PFSK-1 (cell line): ENCODE measurements at regions not wholly inside any gene's neighbourhood (a gene's known extent, or its start where the extent isn't known, plus 50 kb on each side); places are given as distances from the start of the nearest gene placed in this dataset.

Source experiments
- FOXP2 ChIP-seq: optimal IDR thresholded peaks from 2 replicates; pipeline ENCODE3; 2011; ENCODE audit warnings: borderline replicate concordance, control low read depth, inconsistent platforms; ENCODE audit not compliant: insufficient read depth; ENCODE audit errors: extremely low read length, extremely low read depth
- POLR2AphosphoS5 ChIP-seq: IDR thresholded peaks from 2 replicates; pipeline ENCODE4 v1.6.1; 2012; ENCODE audit warnings: low read depth, mild to moderate bottlenecking, control low read depth, low read length, moderate library complexity
- SIN3A ChIP-seq: IDR thresholded peaks from 2 replicates; pipeline ENCODE4 v1.6.1; 2012; ENCODE audit warnings: mild to moderate bottlenecking, low read length, moderate library complexity, borderline replicate concordance; ENCODE audit not compliant: insufficient read depth
- TAF1 ChIP-seq: IDR thresholded peaks from 2 replicates; pipeline ENCODE4 v1.6.1; 2012; ENCODE audit warnings: low read length, control low read depth, borderline replicate concordance; ENCODE audit not compliant: insufficient read depth
- TF ChIP-seq, protein P1 (sequence below), 2 experiments: IDR thresholded peaks; 2 replicates each; pipeline versions ENCODE4 v1.6.1 to v1.8.0; 2011 to 2012; ENCODE audit warnings: low read depth in 2 of 2, low read length in 2 of 2, control low read depth in 1 of 2, inconsistent platforms in 1 of 2, mild to moderate bottlenecking in 1 of 2, moderate library complexity in 1 of 2; ENCODE audit not compliant: insufficient read depth in 1 of 2

DNA sequence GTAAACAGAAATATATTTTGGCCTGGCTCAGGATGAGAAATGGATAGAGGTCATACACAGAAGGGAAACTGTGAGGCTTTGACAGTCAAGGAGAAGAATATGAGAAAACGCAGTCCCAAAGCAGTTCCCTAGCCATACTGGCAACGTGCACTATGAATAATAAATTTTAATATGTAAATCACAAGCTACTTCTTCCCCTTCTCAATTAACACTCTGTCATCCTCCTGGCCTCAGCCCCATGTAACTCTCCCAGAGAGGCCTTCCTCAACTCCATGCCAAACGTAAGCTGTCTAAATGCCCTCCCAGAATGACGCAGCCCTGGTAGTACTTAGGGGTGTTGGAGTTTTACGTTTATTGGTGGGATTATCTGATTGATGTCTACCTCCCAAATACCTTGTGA, 732.6 kb downstream of the LIG4 start:
- TF ChIP-seq TAF1: no peak
- TF ChIP-seq FOXP2: no peak
- no peak for TF ChIP-seq SIN3A
- no peak for TF ChIP-seq POLR2AphosphoS5
- TF ChIP-seq, protein P1, sequence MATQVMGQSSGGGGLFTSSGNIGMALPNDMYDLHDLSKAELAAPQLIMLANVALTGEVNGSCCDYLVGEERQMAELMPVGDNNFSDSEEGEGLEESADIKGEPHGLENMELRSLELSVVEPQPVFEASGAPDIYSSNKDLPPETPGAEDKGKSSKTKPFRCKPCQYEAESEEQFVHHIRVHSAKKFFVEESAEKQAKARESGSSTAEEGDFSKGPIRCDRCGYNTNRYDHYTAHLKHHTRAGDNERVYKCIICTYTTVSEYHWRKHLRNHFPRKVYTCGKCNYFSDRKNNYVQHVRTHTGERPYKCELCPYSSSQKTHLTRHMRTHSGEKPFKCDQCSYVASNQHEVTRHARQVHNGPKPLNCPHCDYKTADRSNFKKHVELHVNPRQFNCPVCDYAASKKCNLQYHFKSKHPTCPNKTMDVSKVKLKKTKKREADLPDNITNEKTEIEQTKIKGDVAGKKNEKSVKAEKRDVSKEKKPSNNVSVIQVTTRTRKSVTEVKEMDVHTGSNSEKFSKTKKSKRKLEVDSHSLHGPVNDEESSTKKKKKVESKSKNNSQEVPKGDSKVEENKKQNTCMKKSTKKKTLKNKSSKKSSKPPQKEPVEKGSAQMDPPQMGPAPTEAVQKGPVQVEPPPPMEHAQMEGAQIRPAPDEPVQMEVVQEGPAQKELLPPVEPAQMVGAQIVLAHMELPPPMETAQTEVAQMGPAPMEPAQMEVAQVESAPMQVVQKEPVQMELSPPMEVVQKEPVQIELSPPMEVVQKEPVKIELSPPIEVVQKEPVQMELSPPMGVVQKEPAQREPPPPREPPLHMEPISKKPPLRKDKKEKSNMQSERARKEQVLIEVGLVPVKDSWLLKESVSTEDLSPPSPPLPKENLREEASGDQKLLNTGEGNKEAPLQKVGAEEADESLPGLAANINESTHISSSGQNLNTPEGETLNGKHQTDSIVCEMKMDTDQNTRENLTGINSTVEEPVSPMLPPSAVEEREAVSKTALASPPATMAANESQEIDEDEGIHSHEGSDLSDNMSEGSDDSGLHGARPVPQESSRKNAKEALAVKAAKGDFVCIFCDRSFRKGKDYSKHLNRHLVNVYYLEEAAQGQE (IDR thresholded peaks at IDR 0.05; ENCODE audit: insufficient read depth in 1 of 2, low read depth in 2 of 2, low read length in 2 of 2): no peak

GRCh38 chr13:107480130-107480529, 735.2 kb downstream of the LIG4 start:
- TF ChIP-seq FOXP2 (no peak), TAF1 (no peak), SIN3A (no peak), POLR2AphosphoS5 (no peak)
- TF ChIP-seq, protein P1 (IDR thresholded peaks at IDR 0.05; ENCODE audit: insufficient read depth in 1 of 2, low read depth in 2 of 2, low read length in 2 of 2): no peak

DNA sequence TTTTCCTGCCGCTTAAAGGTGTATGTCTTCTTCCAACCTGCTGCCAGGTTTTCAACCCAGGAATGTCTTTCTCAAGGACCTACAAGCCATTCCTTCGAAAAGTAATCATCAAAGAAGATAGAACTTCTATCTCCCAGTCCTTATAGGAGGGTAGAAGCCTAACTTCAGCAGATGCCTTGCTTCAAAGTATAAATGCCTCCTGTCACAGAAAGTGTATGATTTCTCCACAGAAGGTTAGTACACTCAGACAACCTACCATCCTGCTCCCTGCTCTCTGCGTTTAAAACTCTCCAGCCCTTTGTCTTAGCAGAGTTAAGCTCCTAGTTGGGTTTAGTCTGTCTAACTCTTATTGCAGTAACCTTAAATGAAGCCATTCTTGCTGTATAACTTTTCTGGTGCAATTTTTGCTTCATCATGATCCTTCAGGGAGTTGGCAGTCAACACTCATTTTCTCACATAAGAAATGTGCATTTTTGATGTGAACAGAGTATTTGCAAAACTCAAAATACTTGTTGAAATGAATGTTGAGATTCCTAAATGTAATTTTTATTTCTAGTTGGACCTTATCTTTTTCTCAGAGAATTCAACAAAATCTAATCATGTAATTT, 737.5 kb downstream of the LIG4 start:
- TF ChIP-seq SIN3A (no peak), FOXP2 (no peak), POLR2AphosphoS5 (no peak)
- TF ChIP-seq, protein P1 (IDR thresholded peaks at IDR 0.05; ENCODE audit: insufficient read depth in 1 of 2, low read depth in 2 of 2, low read length in 2 of 2): no peak

- TF ChIP-seq TAF1 (no peak), FOXP2 (no peak), POLR2AphosphoS5 (no peak), SIN3A (no peak)
- TF ChIP-seq, protein P1 (IDR thresholded peaks at IDR 0.05; ENCODE audit: insufficient read depth in 1 of 2, low read depth in 2 of 2, low read length in 2 of 2): no peak
Observed at GRCh38 chr13:107475753-107476453, 739.4 kb downstream of the LIG4 start.
